ENCODE measurements at regions not wholly inside any gene's neighbourhood (a gene's known extent, or its start where the extent isn't known, plus 50 kb on each side); places are given as distances from the start of the nearest gene placed in this dataset.

GRCh38 chr9:111151537-111151936 lies 113.3 kb upstream of the LPAR1 start:
- Histone ChIP-seq H3K36me3 (ENCODE audit: control insufficient read depth, insufficient read depth, low read length) (no peaks in the 10 kb centered on the region), H3K4me3 (ENCODE audit: low read depth, low read length) (no peak overlapping the region), H3K27me3 (ENCODE audit: control insufficient read depth, insufficient read depth, low read length) (no peaks in the 10 kb centered on the region)
- TF ChIP-seq CTCF (IDR thresholded peaks at IDR 0.05; ENCODE audit: insufficient read depth, low read length, severe bottlenecking): no peak
- DNase-seq (ENCODE audit: low read depth) (peak; percentile 5), FAIRE-seq (no peak)

GRCh38 chr9:111150181-111150580 lies 111.9 kb upstream of the LPAR1 start:
- H3K27me3 ChIP-seq (ENCODE audit: control insufficient read depth, insufficient read depth, low read length): no peaks in the 10 kb centered on the region
- no peaks in the 10 kb centered on the region for H3K36me3 ChIP-seq (ENCODE audit: control insufficient read depth, insufficient read depth, low read length)
- H3K4me3 ChIP-seq (ENCODE audit: low read depth, low read length): no peak overlapping the region
- FAIRE-seq: no peak
- no peak for TF ChIP-seq CTCF (IDR thresholded peaks at IDR 0.05; ENCODE audit: insufficient read depth, low read length, severe bottlenecking)
- no peak for DNase-seq (ENCODE audit: low read depth)

- FAIRE-seq (no peak), DNase-seq (ENCODE audit: low read depth) (peak; percentile 27)
- H3K36me3 ChIP-seq (ENCODE audit: control insufficient read depth, insufficient read depth, low read length): no peaks in the 10 kb centered on the region
- H3K27me3 ChIP-seq (ENCODE audit: control insufficient read depth, insufficient read depth, low read length): no peaks in the 10 kb centered on the region
- H3K4me3 ChIP-seq (ENCODE audit: low read depth, low read length): no peak overlapping the region
- TF ChIP-seq CTCF (IDR thresholded peaks at IDR 0.05; ENCODE audit: insufficient read depth, low read length, severe bottlenecking): peak; percentile 28
Observed at GRCh38 chr9:111149018-111149759, 110.9 kb upstream of the LPAR1 start.

- DNase-seq (ENCODE audit: low read depth) (no peak), FAIRE-seq (peak; percentile 40)
- H3K4me3 ChIP-seq (ENCODE audit: low read depth, low read length): no peak overlapping the region
- H3K36me3 ChIP-seq (ENCODE audit: control insufficient read depth, insufficient read depth, low read length): no peaks in the 10 kb centered on the region
- H3K27me3 ChIP-seq (ENCODE audit: control insufficient read depth, insufficient read depth, low read length): no peaks in the 10 kb centered on the region
- no peak for TF ChIP-seq CTCF (IDR thresholded peaks at IDR 0.05; ENCODE audit: insufficient read depth, low read length, severe bottlenecking)
Observed at GRCh38 chr9:111148052-111149017, 110.1 kb upstream of the LPAR1 start.

GRCh38 chr9:111147041-111147440 lies 108.8 kb upstream of the LPAR1 start:
- H3K36me3 ChIP-seq (ENCODE audit: control insufficient read depth, insufficient read depth, low read length): no peaks in the 10 kb centered on the region
- FAIRE-seq: no peak

More at GRCh38 chr9:111147041-111147440, 108.8 kb upstream of the LPAR1 start:
- DNase-seq (ENCODE audit: low read depth): no peak
- TF ChIP-seq CTCF (IDR thresholded peaks at IDR 0.05; ENCODE audit: insufficient read depth, low read length, severe bottlenecking): no peak
- Histone ChIP-seq H3K27me3 (ENCODE audit: control insufficient read depth, insufficient read depth, low read length) (no peaks in the 10 kb centered on the region), H3K4me3 (ENCODE audit: low read depth, low read length) (no peak overlapping the region)
